Peyer's patch (tissue), 4 donors: ENCODE measurements at regions not wholly inside any gene's neighbourhood (a gene's known extent, or its start where the extent isn't known, plus 50 kb on each side); places are given as distances from the start of the nearest gene placed in this dataset.

ENCODE experiments used
- CTCF ChIP-seq, 6 experiments: fragments of 450-650 bp in 4 of 6; fragments of 200-600 bp in 2 of 6; sonication (generic) in 1 of 6; IDR thresholded peaks; one replicate each; pipeline ENCODE4 v1.5.1; 2017 to 2019; ENCODE audit warnings: antibody characterized with exemption in 6 of 6, mild to moderate bottlenecking in 3 of 6, moderate library complexity in 1 of 6
- POLR2A ChIP-seq, 2 donors: fragments of 450-650 bp; IDR thresholded peaks; one replicate each; pipeline ENCODE4 v1.5.1; 2017; ENCODE audit warnings: antibody characterized with exemption in 2 of 2, mild to moderate bottlenecking in 2 of 2, moderate library complexity in 2 of 2

DNA sequence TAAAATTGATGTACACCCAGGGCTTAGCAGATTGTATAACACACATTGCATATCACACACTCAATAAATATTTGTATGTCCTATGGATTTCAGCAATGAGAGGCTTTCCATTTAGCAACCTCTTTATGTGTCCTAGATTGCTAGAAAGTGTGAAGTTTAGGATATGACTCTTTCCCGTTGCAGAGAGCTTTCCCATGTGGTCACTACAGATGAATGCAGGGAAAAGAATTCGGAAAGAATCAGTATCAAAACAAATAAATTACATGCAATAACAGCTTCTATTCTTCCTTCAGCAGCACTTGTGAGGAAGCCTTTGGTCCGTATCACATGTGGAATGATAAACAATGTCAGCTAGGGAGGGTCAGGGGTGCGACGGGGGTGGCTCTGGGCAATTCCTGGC is 870.1 kb downstream of the C6orf118 start:
- no peak for TF ChIP-seq CTCF (IDR thresholded peaks at IDR 0.05)
- TF ChIP-seq POLR2A (IDR thresholded peaks at IDR 0.05), result no peak
